PC-9 (cell line): ENCODE measurements at regions not wholly inside any gene's neighbourhood (a gene's known extent, or its start where the extent isn't known, plus 50 kb on each side); places are given as distances from the start of the nearest gene placed in this dataset.

Experiments used
- BruUV-seq: library from RNA; stranded (reverse); fragments of 400-500 nt; replicated peaks from 2 replicates; lab custom pipeline; 2021; lab: Mats Ljungman, UMichigan
- CTCF ChIA-PET: fragments of 300-600 bp; sonication (Branson Sonifier 250); formaldehyde crosslinking; loops from one replicate; lab custom pipeline; 2022; ENCODE audit warnings: antibody characterized with exemption; lab: Charles Lee
- POLR2A ChIA-PET: fragments of 300-600 bp; sonication (Branson Sonifier 250); formaldehyde crosslinking; loops from one replicate; lab custom pipeline; 2022; ENCODE audit warnings: antibody characterized with exemption; ENCODE audit not compliant: unreplicated experiment; lab: Charles Lee
- DNase-seq, 2 experiments: peaks; one replicate each; pipeline versions ENCODE4 v3.0.0 to v3.0.0-alpha.2; 2015 to 2022; ENCODE audit warnings: mixed read lengths in 1 of 2
- H2AFZ ChIP-seq: fragments of 200-600 bp; sonication (generic); 2 replicates; pipeline ENCODE4 v1.8.1; 2017; ENCODE audit warnings: antibody characterized with exemption
- H3F3A ChIP-seq: fragments of 200-600 bp; sonication (generic); 2 replicates; pipeline ENCODE4 v1.8.1; 2017; ENCODE audit warnings: antibody characterized with exemption, mild to moderate bottlenecking, low read depth; ENCODE audit not compliant: insufficient read depth
- H3K27ac ChIP-seq: fragments of 200-600 bp; sonication (generic); 2 replicates; pipeline ENCODE4 v1.6.1; 2016; ENCODE audit warnings: mixed run types
- H3K27me3 ChIP-seq: fragments of 200-600 bp; sonication (generic); 2 replicates; pipeline ENCODE4 v1.6.1; 2016; ENCODE audit warnings: low read depth, mixed run types; ENCODE audit not compliant: insufficient read depth
- H3K36me3 ChIP-seq: fragments of 200-600 bp; sonication (generic); 2 replicates; pipeline ENCODE4 v1.6.1; 2016; ENCODE audit warnings: low read depth, mixed run types
- H3K4me1 ChIP-seq: fragments of 200-600 bp; sonication (generic); replicated peaks from 2 replicates; pipeline ENCODE4 v1.6.1; 2016; ENCODE audit warnings: mixed run types; ENCODE audit not compliant: insufficient read depth
- H3K4me2 ChIP-seq: fragments of 200-600 bp; sonication (generic); 2 replicates; pipeline ENCODE4 v1.6.1; 2017; ENCODE audit warnings: mixed run types
- H3K4me3 ChIP-seq: fragments of 200-600 bp; sonication (generic); 2 replicates; pipeline ENCODE4 v1.6.1; 2016; ENCODE audit warnings: mixed run types
- H3K79me2 ChIP-seq: fragments of 200-600 bp; sonication (generic); 2 replicates; pipeline ENCODE4 v1.6.1; 2017; ENCODE audit warnings: low read depth, mixed run types
- H3K9me2 ChIP-seq: fragments of 200-600 bp; sonication (generic); 2 replicates; pipeline ENCODE4 v1.8.1; 2017; ENCODE audit warnings: mild to moderate bottlenecking; ENCODE audit not compliant: insufficient read depth
- H3K9me3 ChIP-seq: fragments of 200-600 bp; sonication (generic); 2 replicates; pipeline ENCODE4 v1.8.1; 2016; ENCODE audit warnings: low read depth; ENCODE audit not compliant: insufficient read depth
- H4K20me1 ChIP-seq: fragments of 200-600 bp; sonication (generic); 2 replicates; pipeline ENCODE4 v1.8.1; 2017; ENCODE audit not compliant: insufficient read depth
- CTCF ChIP-seq: fragments of 200-600 bp; sonication (generic); conservative IDR thresholded peaks from 2 replicates; pipeline ENCODE4 v1.6.1; 2017; ENCODE audit warnings: mixed run types, antibody characterized with exemption, mild to moderate bottlenecking, moderate library complexity
- EZH2 ChIP-seq: fragments of 200-600 bp; sonication (generic); IDR thresholded peaks from 2 replicates; pipeline ENCODE4 v1.8.0; 2017; ENCODE audit warnings: antibody characterized with exemption, low read depth
- intact Hi-C: fragments of 100-400 bp; cut with micrococcal nuclease; formaldehyde crosslinking; loops from one replicate; pipeline ENCODE4 v1.10.0; 2022; ENCODE audit not compliant: unreplicated experiment

GRCh38 chr5:164500856-164501255 lies 995.4 kb downstream of the MAT2B start:
- no peaks in the 10 kb centered on the region for H3K4me1 ChIP-seq
- no TSS peak for BruUV-seq
- H3F3A ChIP-seq: no peaks in the 10 kb centered on the region
- H4K20me1 ChIP-seq: no peaks in the 10 kb centered on the region
- H3K4me3 ChIP-seq: no peak overlapping the region
- no peak overlapping the region for H3K27ac ChIP-seq
- CTCF ChIA-PET: no interaction called here
- POLR2A ChIA-PET: no interaction called here
- intact Hi-C loops: no loop called here
- DNase-seq: no peak
- H3K36me3 ChIP-seq: no peaks in the 10 kb centered on the region
- H3K9me3 ChIP-seq: no peaks in the 10 kb centered on the region
- no peaks in the 10 kb centered on the region for H3K9me2 ChIP-seq
- H3K79me2 ChIP-seq: no peaks in the 10 kb centered on the region
- H3K27me3 ChIP-seq: 0 out of 2 replicates have a peak, but pooled peaks cover 2% of the 10 kb centered on the region
- TF ChIP-seq EZH2: no peak
- no peak for TF ChIP-seq CTCF
- H3K4me2 ChIP-seq: no peak overlapping the region
- no peak overlapping the region for H2AFZ ChIP-seq

GRCh38 chr5:164501344-164501743 lies 995.9 kb downstream of the MAT2B start:
- BruUV-seq: no TSS peak
- no peak overlapping the region for H3K4me3 ChIP-seq
- CTCF ChIA-PET: no interaction called here
- no peak overlapping the region for H3K4me2 ChIP-seq
- 0 out of 2 replicates have a peak, but pooled peaks cover 2% of the 10 kb centered on the region for H3K27me3 ChIP-seq
- DNase-seq: no peak
- no peaks in the 10 kb centered on the region for H3F3A ChIP-seq
- H3K27ac ChIP-seq: no peak overlapping the region
- no peak overlapping the region for H2AFZ ChIP-seq
- no peaks in the 10 kb centered on the region for H3K9me2 ChIP-seq
- intact Hi-C loops: no loop called here
- H3K79me2 ChIP-seq: no peaks in the 10 kb centered on the region
- no peaks in the 10 kb centered on the region for H4K20me1 ChIP-seq
- no peaks in the 10 kb centered on the region for H3K4me1 ChIP-seq
- H3K36me3 ChIP-seq: no peaks in the 10 kb centered on the region
- no peak for TF ChIP-seq CTCF
- TF ChIP-seq EZH2: no peak
- POLR2A ChIA-PET: no interaction called here
- H3K9me3 ChIP-seq: no peaks in the 10 kb centered on the region

GRCh38 chr5:164504141-164504772 lies 998.8 kb downstream of the MAT2B start:
- Histone ChIP-seq H3F3A (no peaks in the 10 kb centered on the region), H3K9me2 (no peaks in the 10 kb centered on the region), H3K36me3 (no peaks in the 10 kb centered on the region), H3K4me3 (no peak overlapping the region), H3K9me3 (no peaks in the 10 kb centered on the region), H3K4me2 (no peak overlapping the region), H4K20me1 (no peaks in the 10 kb centered on the region; the same call in 1 of the 2 replicates), H3K27me3 (0 out of 2 replicates have a peak, but pooled peaks cover 2% of the 10 kb centered on the region), H2AFZ (no peak overlapping the region), H3K79me2 (no peaks in the 10 kb centered on the region), H3K27ac (no peak overlapping the region), H3K4me1 (no peaks in the 10 kb centered on the region)
- intact Hi-C loops: loop anchor here (1.0 kb wide), 1 partner anchor 940 kb away; no protein-coding TSS in a partner anchor
- DNase-seq: peak in 1 of 2 experiments; percentile 13
- ChIA-PET CTCF (interaction anchor here (0.7 to 1.4 kb wide), 2 partner anchors 937 to 1703 kb away, joined by 3 to 4 read pairs; no protein-coding TSS in a partner anchor), POLR2A (no interaction called here)
- BruUV-seq: no TSS peak
- no peak for TF ChIP-seq EZH2
- peak; percentile 78 for TF ChIP-seq CTCF
